ENCODE measurements at regions not wholly inside any gene's neighbourhood (a gene's known extent, or its start where the extent isn't known, plus 50 kb on each side); places are given as distances from the start of the nearest gene placed in this dataset.

DNA sequence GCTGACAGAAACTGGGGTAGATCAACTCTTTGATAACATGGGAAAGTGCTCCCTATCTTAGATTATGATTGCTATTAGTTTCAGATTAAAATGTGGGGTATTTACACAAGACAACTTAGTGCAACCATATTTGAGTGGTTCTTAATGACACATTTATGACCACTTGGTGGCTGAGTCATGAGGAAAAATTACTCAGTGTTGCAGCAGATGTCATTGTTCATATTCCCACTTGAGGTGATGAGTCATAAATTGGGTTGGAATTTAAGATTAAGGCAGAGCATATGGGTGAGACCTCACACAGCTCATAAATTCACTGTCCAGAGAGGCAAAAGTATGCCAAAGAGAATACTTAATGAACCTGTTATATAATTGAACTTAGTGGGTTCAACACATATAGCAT lies 408.3 kb downstream of the DMRT2 start:
- Mint-ChIP-seq H3K27ac (no peak overlapping the region), H3K4me1 (ENCODE audit: low read depth) (no peaks in the 10 kb centered on the region), H3K9me3 (no peaks in the 10 kb centered on the region), H3K4me3 (no peak overlapping the region), H3K36me3 (ENCODE audit: low read depth) (no peaks in the 10 kb centered on the region), H3K27me3 (ENCODE audit: insufficient read depth) (peaks cover 5% of the 10 kb centered on the region)
- DNase-seq (ENCODE audit: low spot score): no peak
- intact Hi-C loops (cut with micrococcal nuclease): no loop called here

DNA sequence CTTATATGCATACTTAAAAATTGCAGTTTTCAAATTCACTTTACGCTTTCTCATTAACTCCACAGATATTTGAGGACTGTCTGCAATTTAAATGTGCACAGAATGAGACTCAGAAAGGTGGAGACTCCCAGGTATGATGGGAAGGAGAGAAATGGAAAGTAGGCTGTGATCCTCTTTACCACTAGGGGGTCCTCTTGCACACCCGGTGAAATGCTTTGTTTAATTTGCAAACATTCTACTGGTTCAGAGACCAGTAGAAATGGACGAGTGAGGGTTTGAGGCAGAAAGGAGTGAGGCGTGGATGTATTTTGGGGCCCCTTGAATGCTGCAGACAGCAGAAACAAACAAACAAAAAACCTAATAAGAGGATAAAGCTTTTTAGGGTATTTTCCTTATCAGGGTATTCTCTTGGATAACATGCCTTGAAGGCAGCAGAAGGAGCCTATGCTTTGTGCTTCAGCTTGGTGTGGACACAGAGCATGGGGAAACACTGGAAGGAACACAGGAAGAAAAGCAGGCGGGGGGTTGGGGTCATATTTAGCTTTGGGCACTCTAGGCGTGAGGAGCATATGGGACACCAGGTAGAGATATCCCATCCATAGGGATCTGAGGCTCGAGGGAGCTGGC lies 410.1 kb downstream of the DMRT2 start:
- intact Hi-C loops (cut with micrococcal nuclease): loop anchor here (1.0 to 10.0 kb wide), 4 partner anchors 45 to 625 kb away; no protein-coding TSS in a partner anchor
- H3K4me1 Mint-ChIP-seq (ENCODE audit: low read depth): no peaks in the 10 kb centered on the region
- H3K4me3 Mint-ChIP-seq: no peak overlapping the region
- H3K27me3 Mint-ChIP-seq (ENCODE audit: insufficient read depth): peaks cover 5% of the 10 kb centered on the region
- H3K9me3 Mint-ChIP-seq: no peaks in the 10 kb centered on the region
- no peak for DNase-seq (ENCODE audit: low spot score)
- no peak overlapping the region for H3K27ac Mint-ChIP-seq
- no peaks in the 10 kb centered on the region for H3K36me3 Mint-ChIP-seq (ENCODE audit: low read depth)

DNA sequence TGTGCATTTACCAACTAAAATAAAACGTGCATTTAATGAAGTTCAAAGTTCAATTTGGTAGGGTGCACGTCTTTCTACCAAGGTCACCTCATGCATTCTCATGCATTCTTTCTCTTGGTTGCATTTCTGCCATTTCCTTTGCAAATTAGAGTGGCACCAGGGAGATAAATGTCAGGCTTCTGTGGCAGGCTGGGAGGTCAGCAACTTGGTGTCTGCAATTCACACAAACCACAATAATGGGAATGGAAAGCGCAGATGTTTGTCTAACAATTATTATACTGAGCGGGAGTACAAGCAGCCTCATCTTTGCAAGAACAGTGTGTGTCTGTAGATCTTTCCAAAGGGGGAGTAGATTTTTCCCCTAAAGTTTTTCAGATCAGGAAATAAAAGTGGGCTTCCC lies 411.7 kb downstream of the DMRT2 start:
- intact Hi-C loops (cut with micrococcal nuclease): loop anchor here (2.0 to 10.0 kb wide), 3 partner anchors 43 to 623 kb away; no protein-coding TSS in a partner anchor
- Mint-ChIP-seq H3K36me3 (ENCODE audit: low read depth) (no peaks in the 10 kb centered on the region), H3K27ac (no peak overlapping the region), H3K4me3 (no peak overlapping the region), H3K4me1 (ENCODE audit: low read depth) (no peaks in the 10 kb centered on the region), H3K27me3 (ENCODE audit: insufficient read depth) (no peaks in the 10 kb centered on the region), H3K9me3 (no peaks in the 10 kb centered on the region)
- no peak for DNase-seq (ENCODE audit: low spot score)

DNA sequence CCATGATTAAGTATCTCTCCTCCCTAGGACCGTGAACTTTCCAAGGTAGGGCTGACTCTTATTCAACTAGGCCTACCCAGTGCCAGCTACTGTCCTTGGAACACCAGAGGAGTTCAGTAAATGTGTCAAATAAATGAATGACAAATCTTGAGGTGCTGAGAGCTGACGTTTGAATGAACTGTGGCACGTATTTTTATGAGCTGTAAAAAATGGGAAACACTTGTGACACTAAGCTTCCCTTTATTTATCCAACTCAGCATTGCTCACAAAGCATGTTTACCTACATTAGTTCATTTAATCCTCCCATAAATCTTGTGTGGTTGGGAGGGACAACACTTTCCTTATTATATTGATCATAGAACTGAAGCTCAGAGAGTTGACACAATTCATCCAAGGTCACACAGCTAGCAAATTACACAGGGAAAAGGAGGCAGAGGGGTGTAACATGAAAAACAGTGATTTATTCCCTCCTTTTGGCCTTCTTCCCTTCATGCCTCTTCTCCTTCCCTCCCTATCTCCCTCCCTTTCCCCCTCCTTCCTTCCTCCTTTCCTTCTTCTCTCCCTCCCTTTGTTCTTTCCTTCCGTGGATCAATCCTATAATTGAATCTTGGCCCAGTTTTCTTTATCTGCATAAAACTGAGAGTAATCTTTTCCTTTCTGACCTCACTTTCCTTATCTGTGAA lies 412.6 kb downstream of the DMRT2 start:
- no peak for DNase-seq (ENCODE audit: low spot score)
- Mint-ChIP-seq H3K36me3 (ENCODE audit: low read depth) (no peaks in the 10 kb centered on the region), H3K27me3 (ENCODE audit: insufficient read depth) (no peaks in the 10 kb centered on the region), H3K9me3 (no peaks in the 10 kb centered on the region), H3K4me1 (ENCODE audit: low read depth) (no peaks in the 10 kb centered on the region), H3K27ac (no peak overlapping the region), H3K4me3 (no peak overlapping the region)
- intact Hi-C loops (cut with micrococcal nuclease): loop anchor here (10.0 kb wide), 1 partner anchor 622 kb away; no protein-coding TSS in a partner anchor

- H3K4me3 Mint-ChIP-seq: no peak overlapping the region
- DNase-seq (ENCODE audit: low spot score): no peak
- H3K9me3 Mint-ChIP-seq: no peaks in the 10 kb centered on the region
- intact Hi-C loops (cut with micrococcal nuclease): loop anchor here (1.0 to 10.0 kb wide), 2 partner anchors 20 to 615 kb away; no protein-coding TSS in a partner anchor
- H3K27me3 Mint-ChIP-seq (ENCODE audit: insufficient read depth): no peaks in the 10 kb centered on the region
- H3K4me1 Mint-ChIP-seq (ENCODE audit: low read depth): no peaks in the 10 kb centered on the region
- no peak overlapping the region for H3K27ac Mint-ChIP-seq
- no peaks in the 10 kb centered on the region for H3K36me3 Mint-ChIP-seq (ENCODE audit: low read depth)
Measured at GRCh38 chr9:1469996-1470395, 419.8 kb downstream of the DMRT2 start.

DNA sequence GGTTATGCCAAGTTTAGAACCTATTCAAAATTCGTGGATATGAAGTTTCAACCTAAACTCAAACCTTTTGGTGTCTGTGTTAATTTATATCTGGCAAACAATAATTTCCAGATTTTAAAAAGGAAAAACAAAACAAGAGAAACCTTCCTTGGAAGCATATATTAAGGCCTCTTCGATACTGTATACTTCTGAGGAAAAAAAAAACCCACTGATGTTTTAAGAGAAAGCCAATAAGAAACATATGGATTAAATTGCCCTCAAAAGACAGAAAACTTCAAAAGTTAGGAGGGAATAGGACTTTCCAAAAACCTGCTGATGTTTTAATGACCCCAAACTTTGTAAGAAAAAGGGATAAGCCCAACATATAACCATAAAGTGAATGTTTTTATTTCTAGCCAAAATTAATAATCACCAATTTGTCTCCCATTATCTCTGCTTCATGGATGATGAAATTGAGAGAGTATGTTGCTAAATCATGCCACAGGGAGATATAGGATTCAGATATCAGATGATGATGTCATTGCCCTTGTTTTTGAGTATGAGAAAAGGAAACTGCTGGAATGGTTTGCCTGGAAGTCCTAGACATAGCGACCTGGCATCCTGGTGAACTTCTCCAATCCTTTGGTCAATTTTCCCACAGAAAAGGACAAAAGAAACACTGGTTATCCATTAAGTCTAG lies 423.9 kb downstream of the DMRT2 start:
- no peak for DNase-seq (ENCODE audit: low spot score)
- Mint-ChIP-seq H3K4me1 (ENCODE audit: low read depth) (no peaks in the 10 kb centered on the region), H3K9me3 (no peaks in the 10 kb centered on the region), H3K36me3 (ENCODE audit: low read depth) (no peaks in the 10 kb centered on the region), H3K27me3 (ENCODE audit: insufficient read depth) (no peaks in the 10 kb centered on the region), H3K27ac (no peak overlapping the region), H3K4me3 (no peak overlapping the region)
- intact Hi-C loops (cut with micrococcal nuclease): no loop called here

DNA sequence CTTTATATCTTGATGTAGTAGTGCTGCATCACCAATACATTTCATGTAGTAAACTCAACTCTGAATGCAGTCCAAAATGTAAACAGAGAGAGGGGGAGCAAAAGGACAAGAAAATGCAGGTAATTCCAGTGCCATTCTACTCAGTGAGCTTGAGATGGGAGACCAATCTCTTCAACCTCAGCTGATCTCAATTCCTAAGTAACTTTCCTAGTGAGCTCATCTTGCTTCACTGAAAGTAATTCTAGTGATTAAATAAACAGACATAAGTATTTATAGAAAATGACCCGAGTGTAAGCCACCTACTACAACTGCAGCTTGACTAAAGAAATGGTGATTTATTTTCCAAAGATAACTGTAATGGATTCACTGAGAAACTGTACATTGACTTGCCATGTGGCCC lies 424.5 kb downstream of the DMRT2 start:
- H3K9me3 Mint-ChIP-seq: no peaks in the 10 kb centered on the region
- no peaks in the 10 kb centered on the region for H3K27me3 Mint-ChIP-seq (ENCODE audit: insufficient read depth)
- intact Hi-C loops (cut with micrococcal nuclease): no loop called here
- no peak overlapping the region for H3K4me3 Mint-ChIP-seq
- no peak for DNase-seq (ENCODE audit: low spot score)
- no peak overlapping the region for H3K27ac Mint-ChIP-seq
- no peaks in the 10 kb centered on the region for H3K4me1 Mint-ChIP-seq (ENCODE audit: low read depth)
- no peaks in the 10 kb centered on the region for H3K36me3 Mint-ChIP-seq (ENCODE audit: low read depth)

DNA sequence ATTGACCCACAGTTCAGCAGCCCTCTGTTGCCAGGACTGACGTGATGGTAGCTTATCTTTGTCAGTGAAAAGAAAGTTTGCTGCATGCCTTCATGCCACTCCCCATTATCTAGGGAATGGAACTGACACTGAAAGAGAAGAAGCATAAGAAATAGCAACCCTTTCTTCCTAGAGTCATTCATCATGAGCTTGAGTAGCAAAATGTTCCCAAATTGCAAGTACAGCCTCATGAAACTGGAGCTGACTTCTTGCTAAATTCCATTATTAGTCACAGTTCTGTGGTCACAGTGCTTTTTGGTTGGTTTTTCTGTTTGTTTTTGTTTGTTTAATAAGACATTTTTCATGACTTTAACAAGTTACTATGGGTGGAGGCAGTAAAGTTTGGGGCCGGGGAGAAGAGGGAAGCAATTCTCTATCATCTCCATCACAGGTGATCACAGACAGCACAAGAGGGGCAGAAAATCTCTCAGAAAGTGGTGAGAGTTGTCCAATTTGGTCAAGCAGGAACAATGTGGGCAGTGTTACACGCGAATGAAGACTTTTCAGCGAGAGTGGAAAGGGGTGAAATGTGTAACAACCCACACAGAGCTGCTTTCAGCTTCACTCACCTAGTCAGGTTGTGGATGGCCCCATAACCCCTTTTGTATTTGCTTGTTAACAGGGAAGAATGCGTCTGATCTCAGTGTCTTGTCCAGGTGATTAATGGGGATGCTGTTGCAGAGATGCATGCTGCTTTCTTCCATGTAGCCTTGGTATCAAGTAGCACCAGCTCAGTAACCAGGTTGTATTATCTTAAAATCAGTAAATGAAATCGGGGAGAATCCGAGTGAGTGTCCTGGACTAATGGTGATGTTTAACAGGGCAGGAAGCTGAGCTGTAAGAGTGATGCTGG lies 440.4 kb downstream of the DMRT2 start:
- peaks cover 9% of the 10 kb centered on the region for H3K4me1 Mint-ChIP-seq (ENCODE audit: low read depth)
- peaks cover 4% of the 10 kb centered on the region for H3K9me3 Mint-ChIP-seq
- H3K4me3 Mint-ChIP-seq: no peak overlapping the region
- intact Hi-C loops (cut with micrococcal nuclease): loop anchor here (1.0 kb wide), 4 partner anchors 15 to 386 kb away; no protein-coding TSS in a partner anchor
- no peaks in the 10 kb centered on the region for H3K36me3 Mint-ChIP-seq (ENCODE audit: low read depth)
- no peaks in the 10 kb centered on the region for H3K27me3 Mint-ChIP-seq (ENCODE audit: insufficient read depth)
- no peak for DNase-seq (ENCODE audit: low spot score)
- peak overlapping the region; percentile 82 for H3K27ac Mint-ChIP-seq

GRCh38 chr9:1492156-1492555 lies 442.0 kb downstream of the DMRT2 start:
- Mint-ChIP-seq H3K27me3 (ENCODE audit: insufficient read depth) (peaks cover 2% of the 10 kb centered on the region), H3K4me1 (ENCODE audit: low read depth) (peaks cover 9% of the 10 kb centered on the region), H3K27ac (no peak overlapping the region), H3K9me3 (peaks cover 4% of the 10 kb centered on the region), H3K4me3 (no peak overlapping the region), H3K36me3 (ENCODE audit: low read depth) (no peaks in the 10 kb centered on the region)
- no peak for DNase-seq (ENCODE audit: low spot score)
- intact Hi-C loops (cut with micrococcal nuclease): no loop called here

DNA sequence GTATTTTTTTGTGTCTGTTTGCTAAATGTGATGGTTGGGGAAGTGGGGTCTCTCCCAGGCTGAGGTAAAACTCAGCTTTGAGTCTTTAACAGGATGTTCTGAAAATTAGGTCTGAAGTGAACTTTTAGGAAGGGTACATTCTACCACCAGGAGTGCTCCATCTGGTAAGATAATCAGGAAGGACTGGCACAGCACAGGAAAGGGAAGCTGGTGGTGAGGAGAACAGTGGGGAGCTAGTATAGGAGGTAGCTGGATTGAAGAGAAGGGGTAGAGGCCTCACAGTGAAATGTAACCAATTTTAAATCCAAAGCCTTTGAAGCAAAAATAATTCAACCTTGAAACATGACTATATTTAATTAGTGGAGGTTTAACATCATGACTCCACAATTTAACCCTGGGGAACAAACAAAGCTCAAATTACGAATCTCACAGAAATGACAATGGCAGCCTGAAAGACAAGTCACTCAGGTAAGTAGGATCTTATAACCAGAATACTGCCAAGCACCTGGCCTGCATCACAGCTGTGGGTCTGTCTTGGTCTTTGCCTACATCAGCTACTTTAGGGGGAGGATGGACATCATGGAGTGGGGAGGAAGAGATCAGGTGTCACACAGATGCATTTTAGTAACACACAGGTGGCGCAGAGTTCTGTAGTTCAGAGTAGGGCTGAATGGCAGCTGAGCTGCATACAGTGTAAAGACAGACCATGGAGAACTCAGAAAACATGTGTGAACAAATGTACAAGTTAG lies 445.3 kb downstream of the DMRT2 start:
- intact Hi-C loops (cut with micrococcal nuclease): no loop called here
- H3K9me3 Mint-ChIP-seq: no peaks in the 10 kb centered on the region
- peaks cover 7% of the 10 kb centered on the region for H3K4me1 Mint-ChIP-seq (ENCODE audit: low read depth)
- H3K27me3 Mint-ChIP-seq (ENCODE audit: insufficient read depth): peaks cover 2% of the 10 kb centered on the region
- no peak overlapping the region for H3K4me3 Mint-ChIP-seq
- H3K27ac Mint-ChIP-seq: no peak overlapping the region
- DNase-seq (ENCODE audit: low spot score): no peak
- no peaks in the 10 kb centered on the region for H3K36me3 Mint-ChIP-seq (ENCODE audit: low read depth)

- intact Hi-C loops (cut with micrococcal nuclease): loop anchor here (1.0 to 2.0 kb wide), 3 partner anchors 15 to 45 kb away; no protein-coding TSS in a partner anchor
- no peak overlapping the region for H3K4me3 Mint-ChIP-seq
- DNase-seq (ENCODE audit: low spot score): no peak
- H3K27me3 Mint-ChIP-seq (ENCODE audit: insufficient read depth): no peaks in the 10 kb centered on the region
- H3K9me3 Mint-ChIP-seq: no peaks in the 10 kb centered on the region
- H3K27ac Mint-ChIP-seq: peak overlapping the region; percentile 64
- no peaks in the 10 kb centered on the region for H3K4me1 Mint-ChIP-seq (ENCODE audit: low read depth)
- H3K36me3 Mint-ChIP-seq (ENCODE audit: low read depth): no peaks in the 10 kb centered on the region
Measured at GRCh38 chr9:1505489-1505888, 455.3 kb downstream of the DMRT2 start.

- Mint-ChIP-seq H3K4me3 (no peak overlapping the region), H3K27ac (no peak overlapping the region), H3K9me3 (no peaks in the 10 kb centered on the region), H3K4me1 (ENCODE audit: low read depth) (no peaks in the 10 kb centered on the region), H3K36me3 (ENCODE audit: low read depth) (no peaks in the 10 kb centered on the region), H3K27me3 (ENCODE audit: insufficient read depth) (no peaks in the 10 kb centered on the region)
- intact Hi-C loops (cut with micrococcal nuclease): no loop called here
- no peak for DNase-seq (ENCODE audit: low spot score)
Measured at GRCh38 chr9:1510712-1511111, 460.6 kb downstream of the DMRT2 start.

Measured in activated T-helper 1 cell treated with anti-CD3 and anti-CD28 coated beads, Interleukin-12 subunit alpha, Interleukin-12 subunit beta, Interleukin-2, Interleukin-4 antibody, amounts not matched to agents 30 ng/mL and 10 ng/mL and 1 ng/mL, durations not matched to agents 14 hours and 24 hours and 36 hours (primary cell).